H9 (cell line): ENCODE measurements at regions not wholly inside any gene's neighbourhood (a gene's known extent, or its start where the extent isn't known, plus 50 kb on each side); places are given as distances from the start of the nearest gene placed in this dataset.
A peak's percentile ranks its signal among the peaks of the same experiment; 100 is the strongest.

Experiments used
- DNase-seq: peaks from one replicate; pipeline ENCODE4 v3.0.0-alpha.2; 2017
- H2AFZ ChIP-seq: one replicate; pipeline ENCODE4 v1.6.1; 2013; ENCODE audit warnings: mild to moderate bottlenecking, low read length, control low read depth, moderate library complexity
- H2AK5ac ChIP-seq: 2 replicates; pipeline ENCODE4 v1.6.1; 2013; ENCODE audit warnings: low read length, control low read depth, mixed read lengths; ENCODE audit not compliant: insufficient read length
- H2BK120ac ChIP-seq: one replicate; pipeline ENCODE4 v1.6.1; 2013; ENCODE audit warnings: low read depth, mild to moderate bottlenecking, low read length, control low read depth, inconsistent platforms; ENCODE audit not compliant: poor library complexity, severe bottlenecking
- H2BK12ac ChIP-seq: 2 replicates; pipeline ENCODE4 v1.6.1; 2013; ENCODE audit warnings: low read length, control low read depth, mixed read lengths, low read depth; ENCODE audit not compliant: insufficient read length
- H2BK15ac ChIP-seq: 2 replicates; pipeline ENCODE4 v1.6.1; 2013; ENCODE audit warnings: low read depth, low read length, control low read depth
- H2BK20ac ChIP-seq: one replicate; pipeline ENCODE4 v1.6.1; 2013; ENCODE audit warnings: low read depth, mild to moderate bottlenecking, low read length, control low read depth, inconsistent platforms; ENCODE audit not compliant: poor library complexity, severe bottlenecking
- H2BK5ac ChIP-seq: 2 replicates; pipeline ENCODE4 v1.6.1; 2013; ENCODE audit warnings: low read length, control low read depth, mixed read lengths; ENCODE audit not compliant: insufficient read length
- H3K14ac ChIP-seq: 2 replicates; pipeline ENCODE4 v1.6.1; 2013; ENCODE audit warnings: low read length, control low read depth; ENCODE audit not compliant: insufficient read depth
- H3K18ac ChIP-seq: 2 replicates; pipeline ENCODE4 v1.6.1; 2013; ENCODE audit warnings: low read depth, mild to moderate bottlenecking, mixed read lengths, low read length, control low read depth; ENCODE audit not compliant: insufficient read length
- H3K23ac ChIP-seq: 2 replicates; pipeline ENCODE4 v1.6.1; 2013; ENCODE audit warnings: low read length, control low read depth, mixed read lengths, low read depth; ENCODE audit not compliant: insufficient read length
- H3K23me2 ChIP-seq: 2 replicates; pipeline ENCODE4 v1.6.1; 2013; ENCODE audit warnings: low read depth, mild to moderate bottlenecking, mixed read lengths, low read length, control low read depth; ENCODE audit not compliant: insufficient read length, poor library complexity, severe bottlenecking
- H3K27ac ChIP-seq: 2 replicates; pipeline ENCODE4 v1.5.1; 2013; ENCODE audit warnings: low read length, control low read depth, mixed read lengths, low read depth; ENCODE audit not compliant: insufficient read length
- H3K27me3 ChIP-seq: 2 replicates; pipeline ENCODE4 v1.6.1; 2013; ENCODE audit warnings: low read length, control low read depth, inconsistent platforms; ENCODE audit not compliant: insufficient read depth
- H3K4ac ChIP-seq: 2 replicates; pipeline ENCODE4 v1.6.1; 2013; ENCODE audit warnings: low read depth, mild to moderate bottlenecking, control low read depth, inconsistent platforms, low read length, moderate library complexity
- H3K4me1 ChIP-seq: 2 replicates; pipeline ENCODE4 v1.6.1; 2013; ENCODE audit warnings: low read length, control low read depth, inconsistent platforms; ENCODE audit not compliant: insufficient read depth
- H3K4me2 ChIP-seq: 2 replicates; pipeline ENCODE4 v1.6.1; 2013; ENCODE audit warnings: low read length, control low read depth, mixed read lengths; ENCODE audit not compliant: insufficient read length, insufficient read depth
- H3K56ac ChIP-seq: 2 replicates; pipeline ENCODE4 v1.6.1; 2013; ENCODE audit warnings: low read depth, mild to moderate bottlenecking, mixed read lengths, low read length, control low read depth; ENCODE audit not compliant: insufficient read length
- H3K79me1 ChIP-seq: 2 replicates; pipeline ENCODE4 v1.6.1; 2013; ENCODE audit warnings: low read depth, mild to moderate bottlenecking, moderate library complexity, low read length, control low read depth, inconsistent platforms; ENCODE audit not compliant: insufficient read depth, poor library complexity, severe bottlenecking
- H3K79me2 ChIP-seq: 2 replicates; pipeline ENCODE4 v1.6.1; 2013; ENCODE audit warnings: low read length, control low read depth, inconsistent platforms; ENCODE audit not compliant: insufficient read depth
- H3K9ac ChIP-seq: 2 replicates; pipeline ENCODE4 v1.6.1; 2013; ENCODE audit warnings: low read length, control low read depth, mixed read lengths; ENCODE audit not compliant: insufficient read length; ENCODE audit errors: extremely low read depth
- H3K9me3 ChIP-seq: one replicate; pipeline ENCODE4 v1.6.1; 2013; ENCODE audit warnings: low read depth, low read length, inconsistent platforms; ENCODE audit not compliant: control insufficient read depth
- H3T11ph ChIP-seq: one replicate; pipeline ENCODE4 v1.6.1; 2013; ENCODE audit warnings: mild to moderate bottlenecking, low read length, control low read depth, inconsistent platforms
- H4K20me1 ChIP-seq: one replicate; pipeline ENCODE4 v1.6.1; 2013; ENCODE audit not compliant: control insufficient read depth, insufficient read length, insufficient read depth
- H4K5ac ChIP-seq: 2 replicates; pipeline ENCODE4 v1.6.1; 2013; ENCODE audit warnings: low read depth, mild to moderate bottlenecking, mixed read lengths, low read length, control low read depth; ENCODE audit not compliant: insufficient read length
- H4K8ac ChIP-seq: replicated peaks from 2 replicates; pipeline ENCODE4 v1.6.1; 2013; ENCODE audit warnings: low read length, control low read depth, mixed read lengths, low read depth; ENCODE audit not compliant: insufficient read length
- H4K91ac ChIP-seq: 2 replicates; pipeline ENCODE4 v1.6.1; 2013; ENCODE audit warnings: low read depth, mild to moderate bottlenecking, moderate library complexity, mixed read lengths, low read length, control low read depth; ENCODE audit not compliant: insufficient read length
- H3K27ac Mint-ChIP-seq, 3 experiments: 2 replicates in 2 of 3; 3 replicates in 1 of 3; pipeline ENCODE4 v1.8.0; 2020 to 2021; ENCODE audit warnings: mixed read lengths in 3 of 3, mild to moderate bottlenecking in 1 of 3, moderate library complexity in 1 of 3
- H3K27me3 Mint-ChIP-seq: 2 replicates; pipeline ENCODE4 v1.8.0; 2021; ENCODE audit warnings: low read depth, mild to moderate bottlenecking, moderate library complexity, mixed read lengths
- H3K36me3 Mint-ChIP-seq, 3 experiments: 2 replicates in 2 of 3; 3 replicates in 1 of 3; pipeline ENCODE4 v1.8.0; 2020 to 2021; ENCODE audit warnings: low read depth in 3 of 3, mixed read lengths in 3 of 3; ENCODE audit not compliant: insufficient read depth in 1 of 3
- H3K4me1 Mint-ChIP-seq, 2 experiments: 2 replicates each; pipeline ENCODE4 v1.8.0; 2020; ENCODE audit warnings: mixed read lengths in 2 of 2
- H3K4me3 Mint-ChIP-seq, 2 experiments: 2 replicates in 1 of 2; 3 replicates in 1 of 2; pipeline ENCODE4 v1.8.0; 2020 to 2021; ENCODE audit warnings: mild to moderate bottlenecking in 2 of 2, mixed read lengths in 2 of 2, moderate library complexity in 1 of 2
- H3K9me3 Mint-ChIP-seq, 2 experiments: 2 replicates in 1 of 2; 3 replicates in 1 of 2; pipeline ENCODE4 v1.8.0; 2020; ENCODE audit warnings: mild to moderate bottlenecking in 2 of 2, mixed read lengths in 2 of 2, moderate library complexity in 1 of 2
- CTCF ChIP-seq: fragments of 200-600 bp; sonication (generic); conservative IDR thresholded peaks from 3 replicates; pipeline ENCODE4 v1.8.0; 2021; ENCODE audit warnings: antibody characterized with exemption, mild to moderate bottlenecking
- WGBS: extraction: QIAGEN DNeasy Blood & Tissue Kit; methylation state at CpG from one replicate; pipeline ENCODE4 v1.1.7; 2013; ENCODE audit warnings: missing lambda C conversion rate, low lambda C conversion rate, mixed read lengths; ENCODE audit not compliant: insufficient read length; ENCODE audit errors: extremely low coverage; 5-methylcytosine and 5-hydroxymethylcytosine counted together

GRCh38 chr14:99062216-99062615 is 209.8 kb downstream of the BCL11B start:
- Histone ChIP-seq H4K5ac (no peak overlapping the region), H3K27me3 (no peaks in the 10 kb centered on the region), H3K9me3 (no peaks in the 10 kb centered on the region), H3K4me2 (no peak overlapping the region), H3K4ac (no peak overlapping the region), H3K79me1 (no peaks in the 10 kb centered on the region), H2BK20ac (no peak overlapping the region), H4K91ac (no peak overlapping the region), H3K23me2 (no peaks in the 10 kb centered on the region), H2AFZ (no peak overlapping the region), H3K56ac (no peak overlapping the region), H3K18ac (no peak overlapping the region), H3K9ac (no peak overlapping the region), H2BK5ac (no peak overlapping the region), H2BK12ac (no peak overlapping the region), H3K23ac (no peak overlapping the region), H3K79me2 (no peaks in the 10 kb centered on the region), H3K4me1 (no peaks in the 10 kb centered on the region), H2BK120ac (no peak overlapping the region), H3T11ph (no peak overlapping the region), H4K20me1 (no peaks in the 10 kb centered on the region), H3K14ac (peak overlapping the region; percentile 14; the same call in 1 of the 2 replicates), H4K8ac (no peak overlapping the region), H3K27ac (no peak overlapping the region), H2BK15ac (no peak overlapping the region), H2AK5ac (no peak overlapping the region)
- no peak for TF ChIP-seq CTCF
- Mint-ChIP-seq H3K9me3 (no peaks in the 10 kb centered on the region), H3K27ac (no peak overlapping the region), H3K36me3 (no peaks in the 10 kb centered on the region; a peak in 1 of 7 replicates), H3K4me3 (no peak overlapping the region), H3K27me3 (no peaks in the 10 kb centered on the region; the same call in 1 of the 2 replicates), H3K4me1 (no peaks in the 10 kb centered on the region; a peak in 1 of 4 replicates)
- WGBS, result no CpG with 5 or more reads among the region's 10 CpGs
- DNase-seq, result peak; percentile 11
